BE2C (cell line): ENCODE measurements at regions not wholly inside any gene's neighbourhood (a gene's known extent, or its start where the extent isn't known, plus 50 kb on each side); places are given as distances from the start of the nearest gene placed in this dataset.

Experiments used
- DNase-seq: peaks from one replicate; pipeline ENCODE4 v3.0.0-alpha.2; 2020
- H3K27me3 ChIP-seq: fragments of 250-450 bp; sonication (Bioruptor Pico); 2 replicates; pipeline ENCODE4 v1.5.1; 2020; ENCODE audit warnings: mild to moderate bottlenecking
- H3K36me3 ChIP-seq: fragments of 250-450 bp; sonication (Bioruptor Pico); 2 replicates; pipeline ENCODE4 v1.5.1; 2020; ENCODE audit warnings: mild to moderate bottlenecking
- H3K4me1 ChIP-seq: fragments of 250-450 bp; sonication (Bioruptor Pico); 2 replicates; pipeline ENCODE4 v1.5.1; 2020
- H3K4me3 ChIP-seq: 2 replicates; pipeline ENCODE4 v1.5.1; 2011; ENCODE audit warnings: low read depth, low read length
- H3K9me3 ChIP-seq: fragments of 250-450 bp; sonication (Bioruptor Pico); 2 replicates; pipeline ENCODE4 v1.5.1; 2020
- CTCF ChIP-seq: IDR thresholded peaks from 2 replicates; pipeline ENCODE4 v1.5.1; 2012; ENCODE audit warnings: mild to moderate bottlenecking, low read depth, low read length

- peaks cover 17% of the 10 kb centered on the region for H3K4me1 ChIP-seq
- DNase-seq, result no peak
- no peaks in the 10 kb centered on the region for H3K36me3 ChIP-seq
- no peaks in the 10 kb centered on the region for H3K9me3 ChIP-seq
- H3K4me3 ChIP-seq, result no peak overlapping the region
- no peak for TF ChIP-seq CTCF
- no peaks in the 10 kb centered on the region for H3K27me3 ChIP-seq
Measured at GRCh38 chr7:9204571-9204970, 771.2 kb downstream of the NXPH1 start.

- H3K4me1 ChIP-seq, result no peaks in the 10 kb centered on the region
- no peak overlapping the region for H3K4me3 ChIP-seq
- no peaks in the 10 kb centered on the region for H3K27me3 ChIP-seq
- no peaks in the 10 kb centered on the region for H3K9me3 ChIP-seq
- TF ChIP-seq CTCF, result no peak
- H3K36me3 ChIP-seq, result no peaks in the 10 kb centered on the region
- no peak for DNase-seq
Measured at GRCh38 chr7:9210114-9210513, 776.7 kb downstream of the NXPH1 start.

- DNase-seq, result no peak
- H3K4me1 ChIP-seq, result no peaks in the 10 kb centered on the region
- TF ChIP-seq CTCF, result no peak
- H3K9me3 ChIP-seq, result no peaks in the 10 kb centered on the region
- H3K27me3 ChIP-seq, result no peaks in the 10 kb centered on the region
- H3K36me3 ChIP-seq, result no peaks in the 10 kb centered on the region
- H3K4me3 ChIP-seq, result no peak overlapping the region
Measured at GRCh38 chr7:9217204-9217603, 783.8 kb downstream of the NXPH1 start.

GRCh38 chr7:9226500-9226899 is 793.1 kb downstream of the NXPH1 start:
- Histone ChIP-seq H3K36me3 (no peaks in the 10 kb centered on the region), H3K27me3 (no peaks in the 10 kb centered on the region), H3K9me3 (no peaks in the 10 kb centered on the region), H3K4me1 (peaks cover under 1% of the 10 kb centered on the region; the same call in 1 of the 2 replicates), H3K4me3 (no peak overlapping the region)
- no peak for TF ChIP-seq CTCF
- DNase-seq, result no peak

- Histone ChIP-seq H3K27me3 (no peaks in the 10 kb centered on the region), H3K4me3 (no peak overlapping the region), H3K9me3 (no peaks in the 10 kb centered on the region), H3K4me1 (peaks cover 4% of the 10 kb centered on the region; the same call in 1 of the 2 replicates), H3K36me3 (no peaks in the 10 kb centered on the region)
- TF ChIP-seq CTCF, result no peak
- no peak for DNase-seq
Measured at GRCh38 chr7:9231630-9232121, 798.3 kb downstream of the NXPH1 start.

GRCh38 chr7:9240001-9240400 is 806.6 kb downstream of the NXPH1 start:
- Histone ChIP-seq H3K4me1 (no peaks in the 10 kb centered on the region), H3K9me3 (no peaks in the 10 kb centered on the region), H3K36me3 (no peaks in the 10 kb centered on the region), H3K27me3 (no peaks in the 10 kb centered on the region), H3K4me3 (no peak overlapping the region)
- TF ChIP-seq CTCF, result no peak
- DNase-seq, result no peak
